Inferior parietal cortex (tissue), 1 donor: ENCODE measurements at regions not wholly inside any gene's neighbourhood (a gene's known extent, or its start where the extent isn't known, plus 50 kb on each side); places are given as distances from the start of the nearest gene placed in this dataset.
"Not testable (repeated sequence)": the region's sequence is repeated elsewhere in the genome, so short reads cannot be mapped to it uniquely, and the experiment has no call there.

ENCODE experiments used
- DNase-seq: peaks from one replicate; pipeline ENCODE4 v3.0.0-alpha.2; 2016; ENCODE audit errors: extremely low spot score

GRCh38 chr4:82181789-82182188 lies 192.0 kb downstream of the HNRNPD start:
- no peak for DNase-seq

- DNase-seq: no peak
These were observed 201.6 kb downstream of the HNRNPD start for GRCh38 chr4:82172186-82172585.

- DNase-seq: no peak
These were observed 202.1 kb downstream of the HNRNPD start for GRCh38 chr4:82171531-82172155.

GRCh38 chr4:82149750-82150149 lies 224.0 kb downstream of the HNRNPD start:
- no peak for DNase-seq

GRCh38 chr4:82145850-82146249 lies 227.9 kb downstream of the HNRNPD start:
- DNase-seq: no peak

GRCh38 chr4:82140422-82140821 lies 233.4 kb downstream of the HNRNPD start:
- no peak for DNase-seq

- no peak for DNase-seq
These were observed 234.5 kb downstream of the HNRNPD start for GRCh38 chr4:82139287-82139686.

- DNase-seq: no peak
These were observed 235.4 kb downstream of the HNRNPD start for GRCh38 chr4:82138374-82138773.

GRCh38 chr4:82136161-82136801 lies 237.5 kb downstream of the HNRNPD start:
- no peak for DNase-seq

- DNase-seq: no peak
These were observed 245.4 kb downstream of the HNRNPD start for GRCh38 chr4:82128355-82128754.

GRCh38 chr4:82126512-82127040 lies 247.2 kb downstream of the HNRNPD start:
- DNase-seq: no peak

- no peak for DNase-seq
These were observed 247.9 kb downstream of the HNRNPD start for GRCh38 chr4:82125787-82126297.

- no peak for DNase-seq
These were observed 248.6 kb downstream of the HNRNPD start for GRCh38 chr4:82124932-82125786.

GRCh38 chr4:82124365-82124764 lies 249.4 kb downstream of the HNRNPD start:
- DNase-seq: no peak

- no peak for DNase-seq
These were observed 249.9 kb downstream of the HNRNPD start for GRCh38 chr4:82123934-82124333.

GRCh38 chr4:82115183-82115582 lies 258.6 kb downstream of the HNRNPD start:
- not testable (repeated sequence) for DNase-seq

GRCh38 chr4:82108506-82108905 lies 265.3 kb downstream of the HNRNPD start:
- DNase-seq: no peak

- no peak for DNase-seq
These were observed 269.2 kb downstream of the HNRNPD start for GRCh38 chr4:82104578-82104977.

- no peak for DNase-seq
These were observed 273.7 kb downstream of the HNRNPD start for GRCh38 chr4:82099928-82100579.

- no peak for DNase-seq
These were observed 276.3 kb downstream of the HNRNPD start for GRCh38 chr4:82097504-82097903.

GRCh38 chr4:82090717-82091116 lies 283.1 kb downstream of the HNRNPD start:
- DNase-seq: no peak

GRCh38 chr4:82084747-82085146 lies 289.0 kb downstream of the HNRNPD start:
- no peak for DNase-seq
